ENCODE measurements at regions not wholly inside any gene's neighbourhood (a gene's known extent, or its start where the extent isn't known, plus 50 kb on each side); places are given as distances from the start of the nearest gene placed in this dataset.

- TF ChIP-seq YY1 (IDR thresholded peaks at IDR 0.05; ENCODE audit: insufficient read depth, insufficient read length), result no peak
- no peak for TF ChIP-seq ZNF274 (IDR thresholded peaks at IDR 0.05; ENCODE audit: low read depth, low read length)
Observed at GRCh38 chr4:180557950-180558349, 1685.3 kb upstream of the TENM3 start.

Data from NT2/D1 (cell line).